GM19025 (cell line): ENCODE measurements at regions not wholly inside any gene's neighbourhood (a gene's known extent, or its start where the extent isn't known, plus 50 kb on each side); places are given as distances from the start of the nearest gene placed in this dataset.

ENCODE experiments used
- ATAC-seq: cut with Tn5 transposase; IDR thresholded peaks from one replicate; pipeline ENCODE4 v1.9.1; 2021; ENCODE audit warnings: mild to moderate bottlenecking, low read depth, moderate library complexity; ENCODE audit not compliant: unreplicated experiment

DNA sequence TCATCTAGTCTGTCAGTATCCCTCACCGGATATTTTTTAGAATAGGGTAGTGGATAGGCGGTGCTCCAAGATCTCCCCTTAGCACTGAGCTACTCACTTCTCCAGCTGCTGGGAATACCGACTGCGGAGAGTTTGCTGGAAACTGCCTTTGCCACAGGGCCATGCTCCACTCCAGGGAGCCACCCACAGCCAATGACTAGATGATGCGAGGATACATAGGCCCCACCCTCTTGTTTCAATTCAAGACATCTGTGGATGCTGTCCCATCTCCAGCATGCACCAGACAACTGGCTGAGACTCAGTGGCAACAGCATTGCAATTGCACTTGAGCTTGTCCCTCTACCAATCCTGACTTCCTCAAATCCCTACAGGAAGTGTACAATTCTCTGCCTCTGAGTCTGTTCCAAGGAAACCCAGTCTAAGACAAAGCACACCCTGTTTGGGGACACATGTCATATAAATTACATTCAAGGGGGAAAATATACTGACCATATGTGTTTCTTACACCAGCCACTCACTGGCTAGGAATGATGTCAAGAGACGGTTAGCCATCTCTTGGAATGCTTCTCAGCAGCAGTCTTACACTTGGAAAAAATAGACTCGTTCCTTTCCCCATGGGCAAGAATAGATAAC, 312.6 kb upstream of the KIF2A start:
- no peak for ATAC-seq

DNA sequence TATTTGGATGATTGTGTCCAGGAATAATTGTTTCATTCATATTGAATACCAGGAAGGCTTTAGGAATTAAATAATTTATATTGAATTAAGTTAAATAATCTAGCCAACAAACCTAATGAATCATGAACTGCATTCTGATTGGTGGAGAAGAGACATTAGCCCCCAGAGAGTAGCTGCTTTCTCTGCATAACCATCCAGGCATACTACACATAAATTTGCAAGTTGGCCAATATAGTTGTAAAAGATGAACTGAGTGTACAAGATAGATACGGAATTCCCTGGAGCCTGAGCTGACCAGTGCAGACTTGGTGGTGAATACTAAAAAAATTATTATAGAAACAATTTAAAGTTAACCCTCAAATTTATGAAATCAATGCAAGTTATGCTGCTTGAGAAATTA, 311.8 kb upstream of the KIF2A start:
- no peak for ATAC-seq

DNA sequence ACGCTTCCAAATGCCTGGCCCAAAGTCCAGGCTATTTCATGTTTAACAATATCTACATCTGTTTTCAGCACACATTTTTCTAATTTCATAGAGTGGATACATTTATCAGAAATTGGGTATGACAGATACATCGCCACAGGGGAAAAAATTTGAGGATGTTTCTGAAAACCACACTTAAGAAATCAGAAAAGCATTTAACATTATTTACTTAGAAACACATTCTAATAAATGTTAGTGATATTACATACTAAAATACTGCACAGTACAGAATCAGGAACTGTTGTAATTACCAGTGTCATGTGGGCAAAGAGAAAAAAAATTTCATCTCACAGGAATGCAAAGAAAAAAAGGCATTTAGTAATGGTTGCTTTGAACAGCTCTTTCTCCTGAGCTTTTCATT, 310.5 kb upstream of the KIF2A start:
- no peak for ATAC-seq

DNA sequence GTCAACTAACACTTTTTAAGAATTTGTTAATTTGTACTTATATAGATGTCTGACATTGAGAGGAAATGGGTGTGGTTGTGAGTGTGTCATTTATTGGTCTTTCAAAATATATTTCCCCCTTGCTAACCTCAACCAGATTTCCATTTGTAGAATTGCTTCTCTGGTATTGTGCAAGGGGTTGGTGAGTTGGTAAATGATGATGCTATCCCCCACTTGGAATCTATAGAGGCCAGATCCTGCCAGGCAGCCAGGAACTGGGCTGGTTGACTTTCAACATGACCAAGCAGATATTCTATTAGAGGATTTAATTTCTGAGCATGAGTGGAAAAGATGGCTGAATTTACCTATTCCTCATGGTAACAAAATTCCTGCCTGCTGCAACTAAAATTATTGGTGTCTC, 306.6 kb upstream of the KIF2A start:
- ATAC-seq: no peak

DNA sequence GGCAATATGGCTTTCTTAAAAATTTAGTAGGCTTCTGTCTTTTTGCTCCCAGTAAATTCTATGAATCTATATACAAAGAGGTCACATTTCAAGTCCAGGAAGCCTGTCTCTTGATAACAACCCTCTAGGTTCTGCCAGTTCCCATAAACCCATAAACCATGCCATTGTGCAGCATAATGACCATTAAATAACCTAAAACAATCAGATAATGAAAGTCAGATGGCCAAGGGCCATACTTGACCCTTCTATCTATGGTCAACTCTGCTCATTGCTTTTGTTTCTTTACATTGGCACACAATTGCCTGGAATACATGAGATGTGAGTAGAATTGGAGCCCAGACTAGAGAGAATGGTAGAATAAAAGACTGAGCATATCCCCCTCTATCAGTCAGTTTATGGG, 305.4 kb upstream of the KIF2A start:
- no peak for ATAC-seq

DNA sequence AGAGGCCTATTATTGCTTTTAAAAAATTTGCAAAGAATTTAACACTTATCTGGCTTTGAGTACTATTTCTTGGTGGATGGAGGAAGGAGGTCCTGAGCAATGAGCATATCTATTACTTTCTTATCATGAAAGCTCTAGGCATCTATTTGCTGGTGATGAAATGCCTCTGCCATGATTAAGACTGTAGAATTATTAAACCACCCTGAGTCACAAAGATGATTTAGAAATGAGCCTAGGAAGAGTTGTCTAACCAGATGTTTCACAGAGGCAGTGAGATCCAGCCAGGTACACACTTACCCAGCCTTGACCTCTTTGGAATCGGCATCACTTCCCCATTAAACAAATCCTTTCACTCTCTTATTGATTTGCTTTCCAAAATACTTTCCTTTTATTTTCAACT, 304.4 kb upstream of the KIF2A start:
- no peak for ATAC-seq

DNA sequence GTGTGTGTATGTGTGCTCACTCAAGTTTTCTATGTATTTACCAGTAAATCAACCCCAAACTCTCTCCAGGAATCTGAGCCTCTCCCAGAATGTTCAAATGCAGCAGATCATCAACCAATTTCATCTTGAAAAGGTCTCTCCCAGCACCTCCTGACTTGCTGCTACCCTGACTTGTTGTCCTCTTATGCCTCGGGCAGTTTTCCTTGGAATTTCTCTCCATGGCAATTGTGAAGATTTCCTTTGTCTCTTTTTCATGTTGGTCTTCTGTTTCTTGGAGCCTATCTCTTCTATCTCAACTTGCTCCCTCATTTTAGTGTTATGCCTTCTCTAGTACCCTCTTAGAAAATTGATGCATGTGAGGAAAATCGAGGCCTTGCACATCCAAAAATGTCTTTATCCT, 303.6 kb upstream of the KIF2A start:
- ATAC-seq: no peak

DNA sequence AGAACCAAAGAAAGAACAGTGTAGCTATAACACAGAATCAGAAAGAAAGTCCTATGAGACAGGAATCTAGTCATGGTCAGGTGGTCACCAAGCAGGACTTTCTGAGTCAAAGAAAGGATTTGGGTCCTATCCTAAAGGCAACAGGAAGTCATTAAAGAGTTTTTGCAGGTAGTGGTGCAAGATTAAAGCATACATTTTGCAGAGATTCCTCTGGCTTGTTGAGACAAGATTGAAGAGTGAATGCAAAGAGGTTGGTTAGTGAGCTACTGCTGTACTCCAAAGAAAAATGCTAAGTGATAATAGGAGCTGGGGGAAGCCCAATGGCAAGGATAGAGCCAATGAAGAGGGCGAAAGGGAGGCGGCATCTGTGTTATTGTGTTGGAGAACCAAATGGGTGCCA, 300.5 kb upstream of the KIF2A start:
- ATAC-seq: no peak

DNA sequence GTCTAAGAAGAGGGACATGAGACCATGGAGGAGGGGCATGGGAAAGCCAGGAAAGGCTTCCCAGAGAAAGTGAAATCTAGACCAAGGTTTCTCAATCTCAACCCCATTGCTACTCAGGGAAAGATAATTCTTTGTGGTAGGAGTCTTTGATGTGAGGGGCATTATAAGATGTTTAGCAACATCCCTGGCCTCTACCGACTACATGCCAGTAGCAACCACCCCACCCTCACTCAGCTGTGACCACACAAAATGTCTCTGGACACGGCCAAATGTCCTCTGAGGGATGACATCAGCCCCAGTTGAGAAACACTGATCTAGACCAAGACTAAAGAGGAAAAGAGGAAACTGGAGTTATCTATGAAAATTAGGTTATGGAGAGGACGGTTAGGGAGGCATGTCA, 298.5 kb upstream of the KIF2A start:
- no peak for ATAC-seq

DNA sequence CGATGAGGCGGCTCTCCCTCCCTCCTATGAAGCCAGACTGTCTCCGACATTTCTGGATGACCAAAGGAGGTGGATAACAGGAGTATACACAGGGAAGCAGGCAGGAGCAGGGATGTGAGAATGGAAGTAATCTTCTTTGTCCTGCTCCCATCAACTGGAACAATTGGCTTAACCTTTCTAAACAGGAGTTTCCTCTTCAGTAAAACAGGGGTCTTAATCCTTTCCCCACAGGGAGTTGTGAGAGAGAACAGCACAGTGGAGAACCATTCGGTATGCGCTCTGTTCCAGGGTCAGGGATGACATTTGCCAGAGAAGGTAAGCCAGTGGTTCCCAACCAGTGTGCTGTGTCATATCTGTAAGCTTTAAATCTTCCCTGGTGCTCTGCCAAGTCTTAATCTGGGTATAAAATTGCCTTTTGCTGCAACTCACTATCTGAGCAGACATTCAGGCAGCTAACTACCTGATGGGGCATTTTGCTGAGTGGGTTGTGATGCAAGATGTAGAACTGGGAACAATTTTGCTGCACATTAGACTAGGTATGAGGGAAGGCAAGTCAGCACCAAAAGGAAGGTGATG, 294.8 kb upstream of the KIF2A start:
- no peak for ATAC-seq

DNA sequence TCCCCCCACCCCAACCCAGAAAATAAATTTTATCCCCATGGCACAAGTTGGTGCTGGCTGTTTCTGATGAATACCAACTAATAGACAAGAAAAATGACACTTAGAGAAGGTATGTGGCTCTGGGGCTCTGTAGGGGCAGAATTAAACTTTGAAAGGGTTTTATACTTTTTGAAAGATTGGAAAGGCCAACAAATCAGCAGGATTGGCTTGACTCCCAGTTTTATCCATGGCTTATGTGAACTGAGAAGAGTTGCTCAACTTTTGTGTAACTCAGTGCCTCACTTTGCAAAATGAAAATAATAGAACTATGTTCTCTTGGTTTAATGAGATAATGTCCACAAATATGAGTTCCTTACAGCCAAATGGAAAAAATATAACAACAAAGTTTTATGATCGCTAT, 288.9 kb upstream of the KIF2A start:
- ATAC-seq: no peak

DNA sequence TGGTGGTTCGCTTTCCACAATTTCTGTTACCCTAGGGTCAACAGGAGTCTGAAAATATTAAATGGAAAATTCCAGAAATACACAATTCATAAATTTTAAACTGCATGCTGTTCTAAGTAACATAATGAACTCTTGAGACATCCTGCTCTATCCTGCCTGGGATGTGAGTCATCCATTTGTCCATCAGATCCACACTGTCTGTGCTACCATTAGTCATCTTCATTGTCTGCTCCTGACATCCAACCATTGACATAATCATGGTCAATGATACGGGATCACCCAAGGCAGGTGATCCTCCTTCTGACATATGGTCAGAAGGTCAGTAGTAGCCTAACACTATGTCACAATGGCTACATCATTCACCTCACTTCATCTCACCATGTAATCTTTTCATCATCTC, 276.7 kb upstream of the KIF2A start:
- ATAC-seq: no peak

DNA sequence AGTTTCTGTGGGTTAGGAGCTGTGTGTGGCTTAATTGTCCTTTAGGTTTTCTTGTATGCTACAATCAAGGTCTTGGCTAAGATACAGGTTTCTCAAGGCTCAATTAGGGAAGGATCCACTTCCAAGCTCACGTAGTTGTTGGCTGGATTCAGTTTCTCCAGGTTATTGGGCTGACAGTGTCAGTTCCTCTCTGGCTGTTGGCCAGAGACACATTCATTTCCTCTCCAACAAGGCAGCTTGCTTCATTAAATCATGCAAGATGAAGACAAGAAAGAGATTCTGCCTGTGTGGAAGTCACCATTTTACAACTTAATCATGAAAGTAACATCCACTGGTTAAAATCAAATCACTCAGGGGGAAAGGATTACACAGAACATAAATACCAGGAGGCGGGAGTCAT, 275.7 kb upstream of the KIF2A start:
- no peak for ATAC-seq

DNA sequence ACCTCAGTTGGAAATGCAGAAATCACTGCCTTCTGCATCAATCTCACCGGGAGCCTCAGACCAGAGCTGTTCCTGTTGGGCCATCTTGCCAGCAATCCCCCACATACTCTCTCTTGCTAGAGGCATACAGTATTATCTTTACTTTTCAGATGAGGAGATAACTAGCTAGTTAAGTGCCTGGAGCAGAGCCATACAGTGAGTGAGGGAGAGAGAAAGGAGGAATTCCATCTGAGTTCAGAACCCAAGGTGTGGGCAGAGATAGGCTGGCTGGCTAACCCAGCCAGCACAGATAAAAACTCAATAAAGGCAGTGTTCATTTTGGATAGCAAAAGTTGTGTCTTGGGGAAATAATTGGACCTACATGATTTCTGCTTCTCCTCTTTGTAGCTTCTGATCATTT, 268.0 kb upstream of the KIF2A start:
- ATAC-seq: no peak

DNA sequence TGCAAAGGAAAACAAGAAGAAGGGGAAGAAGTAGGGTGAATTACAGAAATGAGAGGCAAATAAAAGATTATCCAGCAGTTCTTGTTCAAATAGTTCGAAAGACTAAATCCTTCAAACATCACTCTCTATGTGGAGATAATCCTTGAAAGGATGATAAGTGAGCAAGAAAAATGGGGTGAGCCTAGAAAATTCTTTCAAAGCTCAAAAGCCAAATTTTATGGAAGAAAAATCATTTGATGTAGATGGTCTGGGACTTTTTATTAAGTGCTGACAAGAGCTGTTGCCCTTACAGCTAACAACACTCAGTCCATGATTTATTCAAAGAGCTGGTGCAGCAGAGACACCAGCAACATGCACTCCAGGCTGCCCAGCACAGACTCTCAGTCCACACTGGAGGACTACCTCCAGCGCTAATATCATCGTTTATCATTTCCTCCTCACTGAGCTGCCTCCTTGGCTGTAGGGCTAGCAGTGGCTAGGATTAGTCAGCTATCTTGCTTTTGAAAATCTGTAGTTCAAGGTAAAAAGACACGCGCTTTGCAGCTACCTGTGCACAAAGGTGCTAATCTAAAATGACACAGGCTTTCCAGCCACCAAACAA, 264.8 kb upstream of the KIF2A start:
- no peak for ATAC-seq

DNA sequence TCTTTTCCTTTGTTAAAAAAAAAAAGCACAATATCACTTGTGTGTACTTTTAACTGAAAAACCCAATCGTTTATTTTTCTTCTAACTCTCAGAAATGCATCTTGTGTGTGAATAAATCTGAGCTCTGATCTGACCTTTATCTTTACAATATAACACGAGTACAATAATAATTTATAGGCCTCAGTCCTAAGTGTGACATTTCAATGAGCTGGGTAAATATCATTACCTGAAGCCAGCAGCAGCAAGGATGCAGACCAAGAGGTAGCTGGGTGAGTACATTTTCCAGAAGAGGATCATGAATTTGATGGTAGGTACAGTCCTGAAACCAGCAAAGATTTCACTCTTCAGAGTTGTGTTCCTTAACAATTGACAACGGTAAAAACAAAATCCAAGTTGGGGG, 264.0 kb upstream of the KIF2A start:
- ATAC-seq: no peak

DNA sequence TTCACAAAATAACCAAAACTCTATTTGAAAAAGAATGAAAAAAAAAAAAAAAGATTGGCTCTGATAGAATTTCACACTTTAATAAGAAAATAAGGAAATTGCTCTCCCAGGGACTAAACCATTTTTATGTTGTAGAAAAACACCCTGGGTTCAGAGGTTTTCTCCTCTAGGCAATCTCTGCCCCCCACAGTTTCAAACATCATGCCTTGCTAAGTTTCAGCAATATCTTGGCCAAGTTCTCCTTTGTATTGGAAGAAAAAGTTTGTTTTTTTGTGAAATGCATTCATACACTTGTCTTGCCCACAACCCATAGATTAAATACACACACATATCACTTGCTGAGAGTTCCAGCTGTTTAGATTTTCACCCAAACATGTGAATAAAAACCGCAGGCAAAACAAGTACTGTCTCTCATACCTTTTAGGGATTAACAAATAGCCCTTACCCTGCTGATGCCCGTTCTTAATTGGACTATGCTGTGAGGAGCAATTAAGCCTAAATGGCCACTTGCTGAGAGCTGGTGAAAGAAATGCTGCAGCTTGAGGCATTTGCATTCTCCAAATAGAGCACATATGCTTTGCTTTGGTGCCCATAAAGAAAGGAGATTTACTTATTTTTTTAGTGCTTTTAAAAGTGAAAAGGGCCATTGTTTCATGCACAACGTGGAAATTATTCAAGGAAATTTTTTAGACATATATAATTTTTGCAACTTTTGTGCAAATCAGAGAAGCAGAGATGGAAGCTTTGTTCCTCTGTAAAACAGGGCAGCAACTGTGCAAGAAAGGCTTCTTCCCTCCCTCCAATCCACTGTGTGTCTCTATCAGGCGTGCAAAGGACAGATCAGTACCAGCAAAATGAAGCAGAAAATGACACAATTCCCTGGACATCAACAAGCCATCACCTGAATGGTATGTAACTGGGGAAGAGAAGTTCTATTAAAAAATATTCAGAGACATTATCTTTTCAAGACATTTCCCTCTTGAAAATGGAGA, 262.4 kb upstream of the KIF2A start:
- ATAC-seq: no peak

DNA sequence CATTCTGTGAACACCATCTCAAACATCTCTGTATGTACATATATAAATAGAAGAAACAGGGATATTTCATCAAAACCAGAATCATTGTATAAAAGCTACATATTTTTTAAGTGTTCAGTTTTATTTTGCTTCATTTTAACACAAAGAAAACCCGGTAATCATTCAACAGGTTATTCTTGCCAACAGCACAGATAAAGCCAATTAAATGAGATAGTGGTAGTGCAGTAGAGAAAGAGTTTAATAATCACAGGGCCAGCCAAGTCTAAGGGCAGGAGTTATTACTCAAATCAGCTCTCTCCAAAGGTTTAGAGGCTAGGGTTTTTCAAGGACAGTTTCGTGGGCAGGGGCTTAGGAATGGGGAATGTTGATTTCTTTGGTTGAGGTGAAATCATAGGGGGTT, 261.0 kb upstream of the KIF2A start:
- no peak for ATAC-seq

DNA sequence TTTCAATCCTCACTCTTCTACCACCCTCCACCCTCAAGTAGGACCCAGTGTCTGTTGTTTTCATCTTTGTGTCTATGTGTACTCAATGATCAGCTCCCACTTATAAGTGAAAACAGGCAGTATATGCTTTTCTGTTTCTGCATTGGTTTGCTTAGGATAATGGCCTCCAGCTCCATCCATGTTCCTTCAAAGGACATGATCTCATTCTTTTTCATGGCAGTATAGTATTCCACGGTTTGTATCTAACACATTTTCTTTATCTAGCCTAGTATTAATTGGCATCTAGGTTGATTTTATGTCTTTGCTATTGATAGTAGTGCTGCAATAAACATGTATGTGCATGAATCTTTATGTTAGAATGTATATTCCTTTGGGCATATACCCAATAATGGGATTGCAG, 259.8 kb upstream of the KIF2A start:
- no peak for ATAC-seq

DNA sequence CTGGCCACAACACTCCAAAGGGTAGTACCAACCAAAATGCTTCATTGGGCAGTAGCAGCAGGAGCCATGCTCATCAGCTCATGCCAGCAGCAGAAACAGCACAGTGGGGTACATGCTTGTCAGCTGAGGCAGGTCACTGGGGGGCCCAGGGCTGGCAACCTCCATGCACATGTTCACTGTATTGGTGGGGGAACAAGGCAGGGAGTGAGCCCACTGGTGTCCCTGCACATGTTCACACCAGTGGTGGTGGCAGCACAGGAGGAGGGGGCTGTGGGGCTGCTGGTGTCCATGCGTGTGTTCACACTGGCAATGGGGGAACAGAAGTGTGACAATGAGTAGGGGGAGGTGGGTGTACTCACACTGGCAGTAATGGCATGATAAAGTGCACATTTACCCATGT, 254.3 kb upstream of the KIF2A start:
- no peak for ATAC-seq

DNA sequence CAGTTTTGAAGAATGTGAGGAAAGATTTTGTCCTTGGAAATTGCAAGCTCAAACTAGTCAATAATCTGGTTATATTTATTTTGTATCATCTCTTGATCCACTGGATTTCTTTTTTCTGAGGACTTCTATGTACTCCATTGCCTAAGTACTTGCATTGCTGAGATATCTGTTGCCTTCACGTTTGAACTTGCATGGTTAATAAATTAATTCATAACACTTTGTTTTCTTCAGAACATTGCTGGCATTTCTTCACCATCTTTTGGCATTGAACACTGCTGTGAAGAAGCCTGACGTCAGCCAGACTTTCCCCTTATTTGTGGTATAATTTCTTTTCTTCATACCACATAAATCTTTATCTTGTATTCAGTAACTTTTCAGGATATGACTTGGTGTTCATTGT, 246.0 kb upstream of the KIF2A start:
- ATAC-seq: no peak
